Body of pancreas (tissue), 4 donors: ENCODE measurements at regions not wholly inside any gene's neighbourhood (a gene's known extent, or its start where the extent isn't known, plus 50 kb on each side); places are given as distances from the start of the nearest gene placed in this dataset.

Source experiments
- CTCF ChIP-seq, 7 experiments: fragments of 450-650 bp in 4 of 7; fragments of 200-600 bp in 3 of 7; sonication (generic) in 3 of 7; IDR thresholded peaks; one replicate each; pipeline ENCODE4 v1.5.1; 2016 to 2019; ENCODE audit warnings: antibody characterized with exemption in 7 of 7
- POLR2A ChIP-seq, 3 donors: fragments of 450-650 bp; IDR thresholded peaks; one replicate each; pipeline ENCODE4 v1.6.1; 2016; ENCODE audit warnings: antibody characterized with exemption in 3 of 3, mild to moderate bottlenecking in 2 of 3

- TF ChIP-seq CTCF (IDR thresholded peaks at IDR 0.05) (no peak), POLR2A (IDR thresholded peaks at IDR 0.05) (no peak)
Observed at GRCh38 chr2:147017951-147018645, 826.7 kb upstream of the ACVR2A start.
